Myocyte (in vitro differentiated cells): ENCODE measurements at regions not wholly inside any gene's neighbourhood (a gene's known extent, or its start where the extent isn't known, plus 50 kb on each side); places are given as distances from the start of the nearest gene placed in this dataset.

Experiments used
- DNase-seq: peaks from one replicate; pipeline ENCODE4 v3.0.0-alpha.2; 2012; ENCODE audit warnings: low read depth

DNA sequence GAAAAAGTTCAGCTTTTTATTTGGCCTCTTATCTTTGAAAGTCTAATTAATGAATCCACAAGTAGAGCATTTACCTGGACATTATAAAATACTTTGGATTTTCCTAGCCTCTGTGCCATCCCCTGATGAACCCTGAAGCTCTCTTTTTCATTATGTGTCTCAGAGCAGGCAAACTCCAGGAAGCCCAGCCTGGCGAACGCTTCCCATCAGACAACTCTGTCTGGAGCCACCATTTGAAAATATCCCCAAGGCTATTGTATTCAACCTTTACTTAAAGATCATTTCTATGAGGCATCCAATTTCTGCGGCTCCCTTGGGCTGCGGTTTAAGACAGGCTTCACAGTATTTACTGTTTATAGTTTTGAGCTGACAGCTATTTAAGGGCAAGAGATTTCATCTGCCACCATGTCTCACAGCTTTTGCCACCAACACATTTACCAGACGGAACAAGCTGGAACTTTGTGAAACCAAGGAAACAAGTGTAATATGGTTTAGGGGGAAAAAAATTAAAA lies 257.2 kb upstream of the GLI3 start:
- DNase-seq: peak; percentile 6

DNA sequence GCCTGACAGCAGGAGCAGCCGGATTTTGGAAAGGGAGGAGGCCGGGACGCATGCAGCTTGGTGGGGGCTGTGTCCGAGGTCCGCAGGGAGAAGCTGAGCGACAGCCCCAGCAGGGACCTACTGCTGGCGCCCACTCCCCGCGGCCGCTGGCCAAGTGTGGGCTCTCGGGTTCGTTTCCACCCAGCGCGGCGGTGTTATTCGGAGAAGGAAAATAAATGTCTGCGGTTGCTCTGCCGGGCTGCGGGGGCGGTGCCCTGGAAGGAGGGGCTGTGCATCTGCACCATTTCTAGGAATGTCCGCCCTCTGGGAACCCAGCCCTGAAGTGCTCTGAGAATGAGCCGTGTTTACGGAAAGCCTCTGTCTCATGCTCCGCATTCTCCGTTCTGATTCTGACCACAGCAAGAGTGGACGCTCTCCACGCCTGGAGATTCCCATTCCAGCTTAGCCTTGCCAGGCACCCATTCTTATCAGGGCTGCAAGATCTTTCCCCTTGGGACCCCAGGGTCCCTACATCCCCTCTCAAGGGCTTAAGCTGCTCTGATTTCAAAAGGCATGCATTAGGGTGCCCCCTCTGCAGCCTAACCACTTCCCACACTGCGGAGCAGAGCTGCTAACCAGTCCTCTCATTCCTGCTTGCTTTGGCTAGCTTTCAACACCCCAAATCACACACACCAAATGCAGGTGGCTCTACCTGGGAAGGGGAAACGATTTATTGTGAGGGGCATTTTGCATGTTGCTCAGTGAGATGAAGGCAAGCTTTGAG lies 256.6 kb upstream of the GLI3 start:
- peak; percentile 90 for DNase-seq

DNA sequence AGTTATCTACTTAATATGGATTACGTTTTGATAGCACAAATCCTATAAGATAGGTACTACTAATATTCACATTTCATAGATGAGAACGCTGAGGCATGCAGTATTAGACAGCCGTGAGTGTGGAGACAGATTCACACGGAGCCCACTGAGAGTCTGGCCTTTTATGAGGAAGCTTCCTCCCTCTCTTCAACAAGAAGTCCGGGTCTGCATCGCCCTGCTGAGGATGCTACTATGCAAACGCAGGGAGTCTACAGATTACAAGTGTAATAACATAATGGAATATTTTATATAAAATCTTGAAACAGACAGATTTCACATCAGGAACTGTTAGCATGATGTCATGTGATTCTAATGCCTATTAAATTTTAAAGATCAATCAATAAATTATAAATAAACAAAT lies 255.9 kb upstream of the GLI3 start:
- DNase-seq: no peak

DNA sequence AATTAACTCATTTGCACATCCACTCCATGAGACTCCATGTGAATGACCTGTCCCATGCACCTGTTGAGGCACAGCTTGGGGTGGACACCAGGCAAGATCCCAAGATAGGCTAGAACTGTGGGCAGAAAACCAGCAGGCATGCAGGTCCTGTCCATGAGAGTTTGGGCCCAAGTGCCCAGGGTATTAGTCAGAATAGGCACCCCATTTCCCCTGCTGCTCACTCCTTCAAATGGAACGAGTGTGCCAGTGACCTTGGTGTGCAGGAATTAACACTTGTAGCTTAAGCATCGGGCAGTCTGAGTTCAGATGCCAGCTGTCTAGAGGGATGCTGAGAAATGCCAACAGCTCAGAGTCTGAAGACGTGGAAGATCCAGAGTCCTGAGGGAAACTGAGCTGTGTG lies 254.1 kb upstream of the GLI3 start:
- peak; percentile 76 for DNase-seq

DNA sequence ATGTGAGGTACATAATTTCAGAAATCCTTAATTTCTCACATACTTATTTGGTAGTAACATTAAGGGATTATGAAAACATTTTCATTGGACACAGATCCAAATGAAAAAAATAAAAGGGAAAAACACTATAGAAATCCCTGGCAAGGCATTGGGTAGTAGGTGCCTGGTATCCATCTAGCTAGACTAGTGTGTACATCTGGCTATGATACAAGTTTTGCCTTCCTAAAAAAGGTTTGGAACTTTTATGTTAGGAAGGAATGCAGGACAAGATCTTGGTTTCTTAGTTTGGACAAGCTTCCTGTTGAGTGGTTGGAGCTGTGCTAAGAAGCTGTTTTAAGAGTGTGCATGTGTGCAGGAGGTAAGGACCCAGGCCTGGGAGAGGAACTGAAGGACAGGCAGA lies 252.3 kb upstream of the GLI3 start:
- DNase-seq: no peak

DNA sequence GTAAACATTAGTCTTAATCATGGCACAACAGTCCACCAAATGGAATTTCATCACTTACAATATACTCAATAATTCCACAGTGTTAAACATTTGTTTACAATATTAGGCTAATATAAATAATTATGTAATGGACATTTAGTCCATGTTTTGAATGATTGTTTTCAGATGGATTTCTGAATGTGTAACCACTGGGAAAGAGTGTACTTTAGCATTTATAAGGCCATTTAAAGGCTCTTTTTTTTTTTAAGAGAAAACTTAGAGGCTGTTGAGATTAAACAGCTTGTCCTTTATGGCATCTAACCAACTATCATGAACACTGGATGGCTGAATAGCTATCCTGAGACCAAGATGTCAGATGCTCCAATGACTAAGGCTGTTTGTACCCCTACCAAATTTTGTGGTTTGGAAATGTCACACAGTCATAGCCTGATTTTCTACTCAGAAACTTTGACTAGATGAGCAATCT lies 248.3 kb upstream of the GLI3 start:
- DNase-seq: no peak

DNA sequence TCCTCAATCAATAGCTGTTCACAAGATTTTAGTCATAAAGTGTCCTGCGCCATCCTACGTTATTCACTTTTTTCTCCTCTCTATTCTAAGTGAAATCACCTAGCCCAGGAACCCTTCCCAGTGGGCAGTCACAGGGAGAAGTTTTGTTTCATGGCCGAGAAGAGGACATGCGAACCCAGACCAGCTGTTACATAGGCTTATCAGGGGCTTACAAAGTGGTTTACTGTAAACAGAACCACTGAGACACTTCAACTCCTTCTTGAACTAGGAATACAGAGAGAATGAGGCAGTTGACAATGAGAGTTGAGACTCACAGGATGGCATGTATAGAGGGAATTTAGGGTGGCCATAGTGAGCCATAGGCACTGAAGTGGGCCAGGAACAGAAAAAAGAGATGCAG lies 246.9 kb upstream of the GLI3 start:
- DNase-seq: peak; percentile 6

DNA sequence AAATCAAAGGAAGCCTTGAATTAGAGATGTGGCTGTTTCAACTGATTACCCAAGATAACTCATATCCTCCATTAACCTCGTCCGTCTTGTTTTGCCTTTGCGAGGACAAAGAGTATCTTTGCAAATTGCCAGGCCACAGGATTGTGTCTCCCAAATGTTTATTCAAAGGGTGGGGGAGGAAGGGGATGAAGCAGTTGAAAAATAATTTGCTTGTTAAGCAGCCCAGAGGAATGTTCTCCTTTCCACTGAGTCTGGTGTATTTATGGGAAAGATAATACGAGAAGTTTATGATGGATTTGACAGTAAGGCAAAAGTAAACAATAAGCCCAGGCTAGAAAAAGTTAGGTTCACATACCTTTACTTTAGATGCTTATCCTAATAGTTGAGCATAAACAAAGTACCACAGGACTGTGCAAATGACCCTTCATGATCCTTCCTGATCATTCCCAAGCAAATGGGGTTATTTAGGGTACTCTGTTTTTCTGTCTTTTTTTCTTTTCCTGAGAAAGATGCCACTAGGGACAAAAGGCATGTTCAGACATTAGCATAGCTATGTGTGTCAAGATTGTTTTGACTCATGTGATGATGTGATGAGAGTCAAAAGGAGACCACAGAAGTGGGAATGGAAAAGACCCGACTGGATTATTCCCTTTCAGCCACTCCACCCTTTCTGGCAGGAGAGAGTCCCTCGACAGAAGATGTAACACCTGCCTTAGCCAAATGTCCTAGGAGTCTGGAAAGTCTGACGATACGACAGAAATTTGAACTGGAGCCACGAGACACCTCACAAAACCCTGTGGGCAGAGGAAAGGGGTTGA lies 243.0 kb upstream of the GLI3 start:
- DNase-seq: no peak

DNA sequence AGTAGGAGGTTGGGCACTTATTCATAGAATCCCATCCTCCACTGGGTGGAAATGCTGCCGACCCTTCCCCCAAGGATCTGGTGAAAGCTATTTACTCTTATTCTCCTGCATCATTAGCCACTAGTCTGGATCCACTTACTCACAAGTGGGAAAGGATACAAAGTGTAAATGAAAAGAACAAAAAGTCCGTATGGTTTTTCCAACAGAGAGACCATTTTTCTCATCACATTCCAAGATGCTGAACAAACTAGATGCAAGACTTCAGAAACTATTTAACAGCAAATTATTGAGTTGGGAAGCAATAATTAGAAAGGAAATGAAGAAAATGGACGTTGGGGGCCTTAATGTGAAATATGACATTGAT lies 242.4 kb upstream of the GLI3 start:
- no peak for DNase-seq

DNA sequence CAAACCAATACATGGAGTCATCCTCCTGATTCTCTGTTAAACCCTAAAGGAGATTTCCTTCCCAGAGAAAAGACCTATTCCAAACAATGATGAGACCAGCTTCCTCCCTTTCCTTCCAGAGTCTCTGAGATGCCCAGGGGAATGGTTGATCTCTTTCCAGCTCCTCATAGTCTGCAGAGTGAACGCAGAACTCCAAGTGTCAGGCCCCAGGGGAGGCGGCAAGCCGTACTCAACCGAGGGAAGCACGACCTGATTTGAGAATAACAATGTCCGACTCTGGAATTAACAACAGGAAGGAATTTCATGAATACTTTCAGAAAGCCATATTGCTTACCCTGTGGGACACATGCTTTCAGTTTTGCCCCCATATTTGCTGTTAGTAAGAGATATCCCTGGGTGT lies 241.7 kb upstream of the GLI3 start:
- DNase-seq: no peak

DNA sequence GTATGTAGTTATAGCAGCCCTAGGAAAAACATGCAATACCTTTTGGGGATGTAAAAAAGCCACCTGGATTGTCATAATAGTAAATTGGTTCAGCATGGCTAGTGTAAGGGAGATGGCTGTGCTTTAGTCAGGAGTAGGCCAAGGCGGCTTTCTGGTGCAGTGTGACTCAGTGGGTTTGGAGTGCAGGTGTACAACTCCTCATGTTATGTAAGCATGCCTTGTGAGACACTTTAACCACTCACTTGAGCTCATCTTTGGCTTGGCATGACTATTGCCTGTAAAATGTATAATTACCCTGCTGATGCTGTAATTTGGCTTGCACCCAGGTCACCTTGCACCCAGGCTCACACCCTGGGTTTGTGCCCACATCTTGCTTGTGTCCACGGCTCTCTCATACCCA lies 239.2 kb upstream of the GLI3 start:
- no peak for DNase-seq

DNA sequence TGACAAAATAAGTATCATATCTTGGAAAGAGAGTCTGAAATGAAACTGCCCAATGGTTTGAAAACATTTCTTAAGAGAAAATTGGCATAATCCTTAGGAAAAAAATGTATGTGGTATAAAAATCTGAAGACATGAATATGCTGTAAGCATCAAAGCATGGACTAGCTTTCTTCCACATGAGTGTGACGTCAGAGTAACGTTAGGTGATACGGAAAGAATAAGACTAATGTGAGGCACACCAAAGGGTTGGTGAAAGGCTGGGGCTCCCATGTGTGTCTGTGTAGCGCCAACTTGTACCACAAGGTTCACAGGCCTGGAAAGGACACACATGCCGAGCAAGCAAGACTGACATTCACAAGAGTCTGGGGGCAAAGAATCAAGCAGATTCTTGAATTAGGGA lies 238.1 kb upstream of the GLI3 start:
- no peak for DNase-seq

DNA sequence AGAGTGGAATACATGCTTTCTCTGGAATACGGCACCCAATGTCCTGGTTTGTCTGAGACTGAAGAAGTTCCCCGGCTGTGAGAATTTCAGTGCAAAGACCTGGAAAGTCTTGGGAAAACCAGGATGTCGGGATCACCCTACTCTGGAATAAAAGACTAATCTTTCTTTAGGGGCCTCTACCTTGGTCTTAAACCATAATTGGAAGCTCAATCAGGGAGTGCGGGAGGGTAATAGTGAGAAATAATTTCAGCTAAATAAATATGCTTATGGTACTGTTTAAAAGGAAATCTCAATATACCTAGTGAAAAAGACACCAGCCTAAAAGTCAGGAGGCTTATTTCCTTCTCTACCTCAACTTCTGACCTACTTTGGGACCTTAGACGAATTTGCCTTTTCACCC lies 236.1 kb upstream of the GLI3 start:
- DNase-seq: no peak

DNA sequence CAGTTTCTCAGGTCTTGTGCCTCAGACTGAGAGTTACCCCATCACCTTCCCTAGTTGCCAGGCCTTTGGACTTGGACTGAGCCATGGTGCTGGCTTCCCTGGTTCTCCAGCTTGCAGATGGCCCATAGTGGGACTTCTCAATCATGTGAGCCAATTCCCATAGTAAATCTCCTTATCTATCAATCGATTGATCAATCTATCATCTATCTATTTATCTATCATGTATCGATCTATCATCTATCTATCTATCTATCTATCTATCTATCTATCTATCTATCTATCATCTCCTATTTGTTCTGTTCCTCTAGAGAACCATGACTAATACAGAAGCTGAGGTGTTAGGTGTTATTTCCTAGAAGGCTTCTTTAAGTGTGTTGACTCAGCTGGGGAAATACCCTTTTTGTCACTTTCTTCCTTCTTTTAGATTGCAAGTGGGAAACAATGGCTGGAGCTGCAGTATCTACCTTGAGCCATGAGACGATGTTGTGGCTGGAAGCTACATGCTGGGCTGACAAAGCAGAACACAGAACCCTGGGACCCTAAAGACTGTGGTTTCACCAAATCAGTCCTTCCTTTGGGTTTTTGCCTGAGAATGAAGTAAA lies 234.7 kb upstream of the GLI3 start:
- no peak for DNase-seq

DNA sequence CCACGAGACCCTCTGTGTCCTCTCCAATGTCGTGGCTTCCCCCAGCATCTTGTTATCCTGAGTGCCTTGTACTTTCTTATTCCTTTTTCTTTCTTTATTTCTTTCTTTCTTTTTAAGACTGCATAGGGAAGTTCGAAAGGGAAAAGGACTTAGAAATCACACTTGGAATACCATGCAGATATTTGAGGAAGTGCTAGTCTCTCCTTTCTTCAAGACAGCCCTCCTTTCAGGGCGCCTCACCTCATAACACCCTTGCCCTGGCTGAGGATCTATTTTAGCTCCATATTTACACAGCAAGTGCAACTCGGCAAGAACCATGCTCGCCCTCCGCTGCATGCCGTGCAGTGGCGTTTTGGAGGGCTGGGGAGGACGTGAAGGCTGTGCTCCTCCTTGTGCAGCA lies 232.3 kb upstream of the GLI3 start:
- no peak for DNase-seq

DNA sequence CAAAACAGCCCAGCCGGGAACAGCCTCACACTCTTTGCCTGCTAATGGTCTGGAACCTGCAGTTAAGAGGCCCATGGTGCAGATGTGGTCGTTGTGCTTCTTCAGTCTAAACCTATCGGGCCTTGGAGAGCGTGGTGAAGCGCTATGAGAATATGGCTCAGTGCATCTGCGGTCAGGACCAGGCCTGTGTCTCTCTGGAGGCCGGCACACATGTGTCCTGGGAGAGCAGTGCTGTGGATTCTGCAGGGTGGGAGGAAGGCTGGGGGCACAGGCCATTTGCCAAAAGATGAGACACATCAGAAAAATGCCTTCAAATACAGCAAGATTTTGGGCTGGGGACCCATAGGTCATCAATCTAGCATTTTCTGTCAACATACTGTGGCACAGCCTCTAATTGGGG lies 231.5 kb upstream of the GLI3 start:
- no peak for DNase-seq

DNA sequence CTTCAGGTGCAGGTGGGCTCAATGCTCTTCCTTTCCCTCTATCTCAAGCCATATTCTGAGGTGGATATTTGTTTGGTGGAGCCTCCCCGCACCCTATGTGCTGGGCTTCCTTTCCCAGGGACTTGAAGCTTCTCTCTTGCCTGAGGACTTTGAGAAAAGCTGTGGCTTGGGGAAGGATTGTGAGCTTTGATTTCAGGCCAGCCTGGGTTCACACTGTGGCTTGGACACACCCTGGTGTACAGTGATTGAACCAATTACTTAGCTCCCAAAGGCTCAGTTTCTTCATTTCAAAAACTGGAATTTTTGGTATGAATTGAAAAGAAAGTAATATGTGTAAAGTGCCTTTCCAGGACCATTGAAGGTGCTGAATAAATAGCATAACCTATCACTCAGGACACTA lies 224.5 kb upstream of the GLI3 start:
- no peak for DNase-seq

DNA sequence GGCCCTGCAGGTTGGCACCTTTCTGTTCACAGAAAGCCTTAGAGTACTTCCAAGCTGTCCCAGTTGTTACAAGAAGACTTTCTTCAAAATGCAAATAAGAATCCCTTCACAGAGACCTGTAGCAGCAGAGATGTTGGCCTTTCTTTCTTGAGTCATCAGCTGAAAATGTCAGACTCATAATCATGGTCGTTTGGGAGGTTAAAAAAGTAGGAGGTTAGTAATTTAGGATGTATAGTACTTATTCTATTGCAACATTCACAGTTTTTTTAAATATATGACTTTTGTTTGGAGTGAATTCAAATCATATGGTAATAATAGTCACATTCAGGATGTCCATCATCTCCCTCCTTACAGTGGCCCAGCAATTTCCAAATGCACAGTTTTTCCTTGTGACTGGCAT lies 223.9 kb upstream of the GLI3 start:
- DNase-seq: no peak

DNA sequence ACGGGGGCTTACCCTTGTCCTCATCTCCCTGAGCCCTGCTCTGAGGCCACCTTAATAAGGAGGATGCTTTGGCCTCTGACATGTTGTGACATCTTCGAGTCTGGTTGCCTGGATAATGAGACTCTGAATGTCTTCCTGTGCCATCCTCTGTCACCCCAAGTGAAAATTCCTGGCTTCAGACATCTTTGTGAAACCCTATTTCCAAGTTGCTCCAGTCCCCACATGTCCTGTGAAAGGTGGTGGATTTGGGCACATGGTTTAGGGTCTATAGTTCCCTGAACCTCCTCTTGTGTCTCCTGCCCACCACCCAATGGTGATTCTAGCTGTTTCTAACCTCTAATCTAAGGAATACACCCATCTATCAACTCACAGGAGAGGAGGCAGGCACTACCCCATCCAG lies 223.1 kb upstream of the GLI3 start:
- DNase-seq: no peak

DNA sequence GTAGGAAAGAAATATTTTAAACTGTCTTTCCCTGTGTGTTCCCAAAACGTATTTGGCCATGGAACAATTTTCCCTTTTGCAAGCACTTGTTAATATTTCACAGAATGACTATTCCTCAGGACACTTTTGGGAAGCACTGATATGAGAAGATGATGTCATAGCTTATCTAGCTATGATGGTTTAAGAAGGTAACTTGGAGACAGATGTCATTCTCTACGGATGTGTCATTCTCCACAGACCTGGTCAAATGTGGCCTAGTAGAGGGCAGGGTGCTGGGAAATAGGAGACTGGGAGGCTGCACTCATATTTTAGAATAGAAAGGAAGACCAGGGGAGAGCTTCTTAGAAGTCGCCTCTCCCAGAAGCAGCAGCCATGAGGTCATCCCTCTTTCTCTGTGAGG lies 220.7 kb upstream of the GLI3 start:
- DNase-seq: peak; percentile 27

DNA sequence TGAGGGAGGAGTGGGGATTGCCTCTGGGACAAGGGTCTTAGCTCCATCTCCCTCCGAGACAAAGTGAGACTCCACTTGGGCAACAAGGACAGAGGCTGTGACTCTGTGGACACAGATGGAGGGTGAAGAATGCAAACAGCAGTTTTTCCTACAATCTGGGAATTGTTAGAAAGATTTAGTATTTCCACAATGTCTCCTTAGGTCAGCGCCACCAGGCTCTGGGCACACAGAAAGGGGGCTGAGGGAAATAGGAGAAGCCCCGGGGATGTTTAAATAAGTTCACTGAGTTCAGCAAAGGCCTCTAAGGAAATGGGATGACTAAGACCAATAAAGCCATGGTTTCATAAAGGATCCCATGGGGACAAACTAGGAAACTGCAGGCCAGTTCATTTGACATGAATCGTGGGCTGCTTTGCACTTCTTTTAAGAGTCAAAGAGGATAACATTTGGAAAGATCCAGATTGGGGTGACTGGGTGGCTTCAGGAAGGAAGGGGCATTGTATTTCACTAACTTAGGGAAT lies 219.8 kb upstream of the GLI3 start:
- DNase-seq: no peak

DNA sequence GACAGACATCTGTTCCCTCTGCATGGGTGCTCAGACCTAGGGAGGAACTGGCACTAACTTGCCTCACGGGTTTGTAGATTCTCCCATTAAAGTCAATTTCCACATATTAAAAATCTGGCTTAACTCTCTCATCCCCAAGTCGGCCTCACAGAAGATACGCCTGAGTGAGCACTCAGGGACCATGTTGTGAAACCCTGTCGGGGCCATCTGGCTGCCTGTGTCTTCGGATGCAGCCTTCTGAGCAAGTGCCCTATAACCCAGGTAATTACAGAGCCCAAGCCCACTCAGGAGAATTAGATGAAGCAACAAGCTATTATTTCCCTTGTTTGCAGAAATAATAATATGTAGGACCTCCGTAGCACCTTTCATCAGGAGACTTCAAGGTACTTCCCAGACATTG lies 219.3 kb upstream of the GLI3 start:
- no peak for DNase-seq
